Caco-2 (cell line): ENCODE measurements at regions not wholly inside any gene's neighbourhood (a gene's known extent, or its start where the extent isn't known, plus 50 kb on each side); places are given as distances from the start of the nearest gene placed in this dataset.

Experiments
- BruUV-seq: library from RNA; stranded (reverse); fragments of 400-500 nt; replicated peaks from 2 replicates; lab custom pipeline; 2021; lab: Mats Ljungman, UMichigan
- CTCF ChIA-PET: fragments of 300-600 bp; sonication (Branson Sonifier 250); formaldehyde crosslinking; loops from one replicate; lab custom pipeline; 2022; ENCODE audit warnings: antibody characterized with exemption; lab: Charles Lee
- POLR2A ChIA-PET: fragments of 300-600 bp; sonication (Branson Sonifier 250); formaldehyde crosslinking; loops from one replicate; lab custom pipeline; 2022; ENCODE audit warnings: antibody characterized with exemption; lab: Charles Lee
- DNase-seq, 2 experiments: peaks; one replicate each; pipeline versions ENCODE4 v3.0.0 to v3.0.0-alpha.2; 2020 to 2022
- H3K27me3 ChIP-seq: replicated peaks from 2 replicates; pipeline ENCODE4 v1.6.0; 2011; ENCODE audit warnings: low read length; ENCODE audit not compliant: control insufficient read depth, insufficient read depth
- H3K36me3 ChIP-seq: 2 replicates; pipeline ENCODE4 v1.5.1; 2011; ENCODE audit warnings: low read length; ENCODE audit not compliant: control insufficient read depth, insufficient read depth
- H3K4me1 ChIP-seq: fragments of 250-450 bp; sonication (Bioruptor Pico); 2 replicates; pipeline ENCODE4 v1.5.1; 2020; ENCODE audit warnings: mild to moderate bottlenecking
- H3K4me3 ChIP-seq: 2 replicates; pipeline ENCODE4 v1.5.1; 2011; ENCODE audit warnings: low read depth, mild to moderate bottlenecking, control low read depth, low read length
- H3K9me3 ChIP-seq: fragments of 250-450 bp; sonication (Bioruptor Pico); 2 replicates; pipeline ENCODE4 v1.5.1; 2020; ENCODE audit warnings: mild to moderate bottlenecking, moderate library complexity
- H3K27ac Mint-ChIP-seq: one replicate; pipeline ENCODE4 v1.8.0; 2022; ENCODE audit warnings: mixed read lengths; ENCODE audit not compliant: unreplicated experiment
- H3K27me3 Mint-ChIP-seq: one replicate; pipeline ENCODE4 v1.8.0; 2022; ENCODE audit warnings: mixed read lengths; ENCODE audit not compliant: insufficient read depth, unreplicated experiment
- H3K36me3 Mint-ChIP-seq: one replicate; pipeline ENCODE4 v1.8.0; 2022; ENCODE audit warnings: mild to moderate bottlenecking, mixed read lengths; ENCODE audit not compliant: insufficient read depth, unreplicated experiment
- H3K4me1 Mint-ChIP-seq: one replicate; pipeline ENCODE4 v1.8.0; 2022; ENCODE audit warnings: low read depth, mixed read lengths; ENCODE audit not compliant: unreplicated experiment
- H3K4me3 Mint-ChIP-seq: one replicate; pipeline ENCODE4 v1.8.0; 2022; ENCODE audit warnings: mild to moderate bottlenecking, moderate library complexity, mixed read lengths; ENCODE audit not compliant: unreplicated experiment
- H3K9me3 Mint-ChIP-seq: one replicate; pipeline ENCODE4 v1.8.0; 2022; ENCODE audit warnings: mixed read lengths; ENCODE audit not compliant: unreplicated experiment
- intact Hi-C: fragments of 100-400 bp; cut with micrococcal nuclease; formaldehyde crosslinking; loops from one replicate; pipeline ENCODE4 v1.10.0; 2022; ENCODE audit not compliant: unreplicated experiment
- TF ChIP-seq, protein P1 (sequence below), 2 experiments: fragments of 200-600 bp in 1 of 2; IDR thresholded peaks; 1 replicate in 1 of 2; 2 replicates in 1 of 2; pipeline versions ENCODE4 v1.5.1 to v1.8.0; 2011 to 2022; ENCODE audit warnings: antibody characterized with exemption in 1 of 2, control low read depth in 1 of 2, inconsistent platforms in 1 of 2, low read depth in 1 of 2, low read length in 1 of 2, mild to moderate bottlenecking in 1 of 2, moderate library complexity in 1 of 2; ENCODE audit not compliant: insufficient read depth in 1 of 2, severe bottlenecking in 1 of 2, unreplicated experiment in 1 of 2

DNA sequence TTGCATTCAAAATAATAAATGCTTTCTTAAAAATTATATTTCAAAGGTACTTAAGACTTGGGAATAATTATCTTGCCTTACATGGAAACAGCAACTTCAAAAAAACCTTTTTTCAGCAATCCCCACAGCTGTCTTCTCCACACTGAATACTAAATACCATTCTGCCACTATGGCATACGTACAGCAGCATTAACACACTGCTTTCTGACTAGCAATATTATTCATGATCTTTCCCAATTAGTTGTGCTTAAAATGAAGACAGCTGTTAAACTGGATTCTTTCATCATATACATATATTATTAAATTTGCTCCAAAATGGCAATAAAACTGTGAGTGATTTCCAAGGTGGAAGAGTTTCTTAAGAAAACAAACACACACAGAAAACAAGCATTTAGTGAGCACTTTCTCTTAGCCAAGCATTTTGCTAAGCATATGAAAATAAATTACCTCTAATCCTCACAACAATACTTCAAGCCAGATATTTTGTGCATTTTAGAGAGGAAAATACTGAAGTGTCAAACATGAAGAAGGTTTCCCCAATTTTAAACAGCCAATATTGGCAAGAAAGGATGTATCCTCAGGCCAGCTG, 609.5 kb downstream of the SLITRK1 start:
- H3K4me3 ChIP-seq: no peak overlapping the region
- no TSS peak for BruUV-seq
- Mint-ChIP-seq H3K36me3 (no peaks in the 10 kb centered on the region), H3K27me3 (no peaks in the 10 kb centered on the region), H3K9me3 (no peaks in the 10 kb centered on the region), H3K4me3 (no peak overlapping the region), H3K27ac (no peak overlapping the region), H3K4me1 (no peaks in the 10 kb centered on the region)
- CTCF ChIA-PET: no interaction called here
- TF ChIP-seq, protein P1, sequence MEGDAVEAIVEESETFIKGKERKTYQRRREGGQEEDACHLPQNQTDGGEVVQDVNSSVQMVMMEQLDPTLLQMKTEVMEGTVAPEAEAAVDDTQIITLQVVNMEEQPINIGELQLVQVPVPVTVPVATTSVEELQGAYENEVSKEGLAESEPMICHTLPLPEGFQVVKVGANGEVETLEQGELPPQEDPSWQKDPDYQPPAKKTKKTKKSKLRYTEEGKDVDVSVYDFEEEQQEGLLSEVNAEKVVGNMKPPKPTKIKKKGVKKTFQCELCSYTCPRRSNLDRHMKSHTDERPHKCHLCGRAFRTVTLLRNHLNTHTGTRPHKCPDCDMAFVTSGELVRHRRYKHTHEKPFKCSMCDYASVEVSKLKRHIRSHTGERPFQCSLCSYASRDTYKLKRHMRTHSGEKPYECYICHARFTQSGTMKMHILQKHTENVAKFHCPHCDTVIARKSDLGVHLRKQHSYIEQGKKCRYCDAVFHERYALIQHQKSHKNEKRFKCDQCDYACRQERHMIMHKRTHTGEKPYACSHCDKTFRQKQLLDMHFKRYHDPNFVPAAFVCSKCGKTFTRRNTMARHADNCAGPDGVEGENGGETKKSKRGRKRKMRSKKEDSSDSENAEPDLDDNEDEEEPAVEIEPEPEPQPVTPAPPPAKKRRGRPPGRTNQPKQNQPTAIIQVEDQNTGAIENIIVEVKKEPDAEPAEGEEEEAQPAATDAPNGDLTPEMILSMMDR (IDR thresholded peaks at IDR 0.05; ENCODE audit: insufficient read depth in 1 of 2, low read depth in 1 of 2, low read length in 1 of 2, severe bottlenecking in 1 of 2, unreplicated experiment in 1 of 2): no peak
- no peaks in the 10 kb centered on the region for H3K36me3 ChIP-seq
- POLR2A ChIA-PET: no interaction called here
- intact Hi-C loops: no loop called here
- no peaks in the 10 kb centered on the region for H3K4me1 ChIP-seq
- no peak for DNase-seq
- no peaks in the 10 kb centered on the region for H3K27me3 ChIP-seq
- H3K9me3 ChIP-seq: no peaks in the 10 kb centered on the region

GRCh38 chr13:83272076-83272475, 610.2 kb downstream of the SLITRK1 start:
- ChIA-PET CTCF (no interaction called here), POLR2A (no interaction called here)
- TF ChIP-seq, protein P1 (IDR thresholded peaks at IDR 0.05; ENCODE audit: insufficient read depth in 1 of 2, low read depth in 1 of 2, low read length in 1 of 2, severe bottlenecking in 1 of 2, unreplicated experiment in 1 of 2): no peak
- H3K4me1 Mint-ChIP-seq: no peaks in the 10 kb centered on the region
- no peak overlapping the region for H3K4me3 Mint-ChIP-seq
- no peaks in the 10 kb centered on the region for H3K27me3 ChIP-seq
- no peak overlapping the region for H3K27ac Mint-ChIP-seq
- intact Hi-C loops: no loop called here
- no peaks in the 10 kb centered on the region for H3K36me3 Mint-ChIP-seq
- H3K4me3 ChIP-seq: no peak overlapping the region
- no peaks in the 10 kb centered on the region for H3K4me1 ChIP-seq
- no peaks in the 10 kb centered on the region for H3K36me3 ChIP-seq
- no peaks in the 10 kb centered on the region for H3K9me3 ChIP-seq
- no peak for DNase-seq
- no TSS peak for BruUV-seq
- H3K27me3 Mint-ChIP-seq: no peaks in the 10 kb centered on the region
- no peaks in the 10 kb centered on the region for H3K9me3 Mint-ChIP-seq

DNA sequence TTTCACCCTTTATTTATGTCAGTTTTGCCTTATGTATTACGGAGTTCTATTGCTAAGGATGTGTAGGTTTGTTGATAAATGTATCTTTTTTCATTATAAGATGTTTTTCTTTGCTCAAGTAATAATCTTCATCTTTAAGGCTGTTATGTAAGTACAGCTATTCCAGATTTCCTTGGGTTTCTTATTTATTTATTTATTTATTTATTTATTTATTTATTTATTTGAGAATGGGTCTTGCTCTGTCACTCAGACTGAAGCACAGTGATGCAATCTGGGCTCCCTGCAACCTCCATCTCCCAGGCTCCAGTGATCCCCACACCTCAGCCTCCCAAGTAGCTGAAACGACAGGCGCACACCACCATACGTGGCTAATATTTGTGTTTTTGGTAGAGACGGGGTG, 617.0 kb downstream of the SLITRK1 start:
- BruUV-seq: no TSS peak
- Mint-ChIP-seq H3K27me3 (no peaks in the 10 kb centered on the region), H3K36me3 (no peaks in the 10 kb centered on the region), H3K9me3 (no peaks in the 10 kb centered on the region), H3K4me3 (no peak overlapping the region), H3K27ac (no peak overlapping the region), H3K4me1 (no peaks in the 10 kb centered on the region)
- Histone ChIP-seq H3K27me3 (no peaks in the 10 kb centered on the region), H3K36me3 (no peaks in the 10 kb centered on the region), H3K9me3 (no peaks in the 10 kb centered on the region), H3K4me1 (no peaks in the 10 kb centered on the region), H3K4me3 (no peak overlapping the region)
- intact Hi-C loops: no loop called here
- no peak for DNase-seq
- ChIA-PET CTCF (no interaction called here), POLR2A (no interaction called here)
- TF ChIP-seq, protein P1 (IDR thresholded peaks at IDR 0.05; ENCODE audit: insufficient read depth in 1 of 2, low read depth in 1 of 2, low read length in 1 of 2, severe bottlenecking in 1 of 2, unreplicated experiment in 1 of 2): no peak
